ENCODE measurements at regions not wholly inside any gene's neighbourhood (a gene's known extent, or its start where the extent isn't known, plus 50 kb on each side); places are given as distances from the start of the nearest gene placed in this dataset.
"Not testable (repeated sequence)": the region's sequence is repeated elsewhere in the genome, so short reads cannot be mapped to it uniquely, and the experiment has no call there.

DNA sequence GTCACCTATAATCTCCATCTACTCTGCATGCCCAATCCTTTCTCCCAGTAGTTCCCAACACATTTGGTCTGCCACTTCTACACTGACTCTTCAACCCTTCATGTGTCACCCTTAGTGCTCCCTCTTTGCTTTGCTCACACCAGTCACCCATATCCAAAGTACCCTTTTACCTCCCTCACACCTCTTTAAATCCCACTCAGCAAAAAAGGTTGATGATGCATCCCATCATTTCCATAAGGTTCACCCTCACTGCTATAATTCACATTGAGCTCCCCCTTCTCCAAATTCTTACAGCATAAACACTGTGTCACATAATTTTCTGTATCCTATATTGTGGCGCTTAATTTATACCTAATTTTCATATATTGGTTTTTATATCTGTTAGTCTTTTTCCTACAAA, 83.8 kb upstream of the ATP1B1 start:
- DNase-seq: no peak

GRCh38 chr1:169024255-169024654, 82.2 kb upstream of the ATP1B1 start:
- no peak for DNase-seq

DNA sequence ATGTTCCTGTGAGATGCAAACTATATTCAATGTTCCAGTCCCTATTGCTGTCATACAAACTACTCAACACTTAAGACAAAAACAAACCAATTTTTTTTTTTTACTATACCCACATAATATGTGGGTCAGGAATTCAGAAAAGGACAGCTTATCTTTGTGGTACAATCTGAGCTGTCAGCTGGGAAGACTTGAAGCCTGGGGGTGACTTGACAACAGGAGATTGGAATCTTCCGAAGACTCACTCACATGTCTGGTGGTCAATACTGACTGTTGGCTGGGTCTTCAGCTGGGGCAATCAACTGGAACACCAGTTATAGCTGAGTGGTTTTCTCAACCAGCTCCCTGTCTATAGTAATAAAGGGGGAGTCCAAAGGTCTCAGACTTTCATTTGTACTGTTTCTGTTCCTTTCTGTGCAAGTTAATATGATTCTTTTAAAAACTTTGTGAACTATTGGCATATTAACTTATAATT, 81.7 kb upstream of the ATP1B1 start:
- no peak for DNase-seq

DNA sequence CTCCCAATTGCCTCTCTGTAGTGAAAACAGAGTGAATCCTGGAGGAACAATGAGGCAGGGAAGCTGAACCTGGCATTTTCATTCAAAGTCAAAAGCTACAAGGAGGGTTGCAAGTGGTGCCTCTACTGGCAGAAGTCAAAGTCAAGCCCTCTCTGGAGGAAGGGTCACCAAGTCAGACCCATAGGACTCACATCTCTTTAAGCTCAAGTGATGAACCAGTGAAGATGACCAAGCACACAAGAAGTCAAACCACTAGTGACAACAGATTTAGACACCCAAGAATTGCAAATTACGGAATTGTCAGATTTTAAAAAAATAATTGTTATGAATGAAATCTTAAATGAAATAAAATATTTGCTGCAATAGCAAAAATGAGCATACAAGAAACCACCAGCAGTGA, 81.1 kb upstream of the ATP1B1 start:
- no peak for DNase-seq

DNA sequence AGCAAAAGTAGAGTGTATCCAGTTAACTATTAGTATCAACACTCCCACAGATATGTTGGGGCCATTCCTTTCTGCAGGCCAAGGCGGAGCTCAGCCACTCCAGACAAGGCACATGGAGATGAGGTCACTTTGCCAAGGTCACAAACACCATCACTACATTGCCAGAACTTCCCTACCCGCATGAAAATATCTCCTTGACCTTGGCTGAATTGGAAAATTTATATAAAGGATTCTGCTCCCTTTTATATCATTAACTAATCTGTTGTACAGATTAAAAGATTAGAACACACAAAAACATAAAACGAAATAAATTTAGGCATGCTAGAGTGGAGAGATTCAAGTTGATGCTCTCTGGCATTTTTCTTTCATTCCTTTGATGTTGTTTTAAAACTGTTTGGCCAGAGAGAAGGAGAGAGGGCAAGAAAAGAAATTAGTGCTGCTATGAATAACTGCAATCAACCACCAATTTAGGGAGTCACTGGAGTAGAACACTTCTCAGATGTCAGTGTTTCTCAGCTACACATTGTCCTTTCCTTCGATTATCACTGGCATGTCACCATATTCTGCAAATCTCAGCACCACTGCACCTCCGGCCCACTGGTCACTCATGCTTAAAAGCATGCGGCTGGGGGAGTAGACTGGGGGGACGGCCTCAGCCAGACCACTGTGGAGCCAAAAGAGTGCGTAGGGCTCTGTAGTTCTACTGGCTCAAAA, 78.7 kb upstream of the ATP1B1 start:
- no peak for DNase-seq

DNA sequence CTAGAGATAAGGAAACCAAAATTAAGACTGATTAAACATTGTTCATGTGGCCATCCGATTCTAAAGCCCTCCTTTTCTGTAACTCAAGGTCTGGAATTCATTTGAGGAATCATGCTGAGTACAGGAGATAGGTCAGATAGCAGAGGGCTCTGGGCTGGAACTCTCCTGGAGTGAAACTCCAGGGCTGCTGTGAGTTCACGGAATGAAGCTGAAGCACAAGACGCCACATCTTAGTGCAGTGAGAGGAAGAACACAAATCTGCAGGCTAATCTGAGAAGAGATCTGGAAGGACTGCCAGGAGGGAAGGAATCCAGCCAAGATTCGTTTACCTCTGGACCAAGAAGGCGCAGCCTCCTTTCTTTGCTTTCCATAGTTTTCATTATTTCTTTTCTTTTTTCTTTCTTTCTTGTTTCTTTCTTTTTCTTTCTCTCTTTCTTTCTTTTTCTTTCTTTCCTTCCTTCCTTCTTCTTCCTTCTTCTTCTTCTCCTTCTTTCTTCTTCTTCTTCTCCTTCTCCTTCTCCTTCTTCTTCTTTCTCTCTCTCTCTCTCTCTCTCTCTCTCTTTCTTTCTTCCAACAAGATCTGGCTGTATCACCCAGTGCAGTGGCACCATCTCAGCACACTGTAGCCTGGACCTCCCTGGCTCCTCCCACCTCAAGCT, 74.8 kb upstream of the ATP1B1 start:
- no peak for DNase-seq

DNA sequence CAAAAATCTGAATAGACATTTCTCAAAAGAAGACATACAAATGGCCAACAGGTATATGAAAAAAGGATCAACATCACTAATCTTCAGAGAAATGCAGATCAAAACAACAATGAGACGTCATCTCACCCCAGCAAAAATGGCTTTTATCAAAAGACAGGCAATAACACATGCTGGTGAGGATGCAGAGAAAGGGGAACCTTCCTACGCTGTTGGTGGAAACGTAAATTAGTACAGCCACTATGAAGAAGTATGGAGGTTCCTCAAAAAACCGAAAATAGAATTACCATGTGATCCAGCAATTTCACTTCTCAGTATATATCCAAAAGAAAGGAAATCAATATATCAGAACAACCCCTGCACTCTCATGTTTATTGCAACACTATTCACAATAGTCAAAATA, 65.1 kb upstream of the ATP1B1 start:
- DNase-seq: no peak

DNA sequence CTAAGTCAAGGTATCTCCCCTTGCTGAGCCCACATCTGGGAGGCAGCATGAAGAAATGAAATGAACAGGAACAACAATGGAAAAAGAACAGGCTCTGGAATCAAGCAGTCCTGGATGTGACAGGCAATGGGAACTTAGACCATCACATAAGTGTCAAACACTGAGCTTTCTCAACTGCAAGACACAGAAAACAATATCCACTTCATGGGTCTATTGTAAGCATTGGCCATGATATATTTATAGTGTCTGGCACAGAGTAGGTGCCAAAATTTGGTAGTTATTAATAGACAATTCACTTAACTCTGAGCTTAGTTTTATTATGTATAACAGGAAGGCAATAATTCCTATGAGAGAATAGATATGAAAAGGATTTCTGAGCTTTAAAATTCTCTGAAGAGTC, 64.1 kb upstream of the ATP1B1 start:
- DNase-seq: no peak

DNA sequence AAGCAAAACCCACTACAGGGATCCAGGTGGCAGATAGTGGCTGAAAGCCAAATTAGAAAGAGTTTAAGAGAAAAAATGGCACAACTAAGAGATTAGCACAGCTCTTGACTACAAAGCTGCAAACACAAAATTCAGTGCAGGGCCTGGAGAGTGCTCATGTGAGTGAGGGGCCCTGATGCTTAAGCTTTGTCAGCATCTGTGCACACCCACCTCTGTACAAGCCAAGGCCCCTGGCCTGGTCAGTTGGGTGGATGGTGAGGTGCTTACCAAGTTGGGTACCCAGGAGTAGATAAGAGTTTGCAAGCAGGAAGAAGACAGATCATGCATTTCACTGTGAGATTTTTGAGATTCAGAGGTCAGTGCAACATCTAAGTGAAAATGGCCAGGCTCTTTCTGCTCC, 62.7 kb upstream of the ATP1B1 start:
- no peak for DNase-seq

- DNase-seq: peak in 1 of 2 donors; percentile 17
Measured at GRCh38 chr1:169044296-169044695, 62.2 kb upstream of the ATP1B1 start.

GRCh38 chr1:169044971-169045370, 61.5 kb upstream of the ATP1B1 start:
- no peak for DNase-seq

DNA sequence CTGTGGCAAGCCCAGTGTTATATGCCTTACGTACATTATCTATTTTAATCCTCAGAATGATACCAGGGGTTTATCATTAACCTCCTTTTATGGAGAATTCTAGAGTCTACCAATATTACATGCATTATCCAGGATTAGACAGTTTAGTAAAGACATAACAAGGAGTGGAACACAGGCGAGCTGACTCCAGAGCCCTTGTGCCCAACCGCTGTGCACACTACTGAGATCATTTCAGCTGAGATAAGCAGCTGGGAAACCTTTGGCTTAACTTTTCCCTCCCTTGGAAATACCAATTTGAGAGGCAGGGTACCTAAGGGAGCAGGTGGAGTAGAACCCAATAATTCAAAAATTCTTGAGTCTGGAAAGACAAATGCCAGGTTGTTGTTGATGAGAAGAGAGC, 59.8 kb upstream of the ATP1B1 start:
- DNase-seq: no peak

GRCh38 chr1:169047074-169047473, 59.4 kb upstream of the ATP1B1 start:
- no peak for DNase-seq

GRCh38 chr1:169048043-169048442, 58.4 kb upstream of the ATP1B1 start:
- DNase-seq: no peak

DNA sequence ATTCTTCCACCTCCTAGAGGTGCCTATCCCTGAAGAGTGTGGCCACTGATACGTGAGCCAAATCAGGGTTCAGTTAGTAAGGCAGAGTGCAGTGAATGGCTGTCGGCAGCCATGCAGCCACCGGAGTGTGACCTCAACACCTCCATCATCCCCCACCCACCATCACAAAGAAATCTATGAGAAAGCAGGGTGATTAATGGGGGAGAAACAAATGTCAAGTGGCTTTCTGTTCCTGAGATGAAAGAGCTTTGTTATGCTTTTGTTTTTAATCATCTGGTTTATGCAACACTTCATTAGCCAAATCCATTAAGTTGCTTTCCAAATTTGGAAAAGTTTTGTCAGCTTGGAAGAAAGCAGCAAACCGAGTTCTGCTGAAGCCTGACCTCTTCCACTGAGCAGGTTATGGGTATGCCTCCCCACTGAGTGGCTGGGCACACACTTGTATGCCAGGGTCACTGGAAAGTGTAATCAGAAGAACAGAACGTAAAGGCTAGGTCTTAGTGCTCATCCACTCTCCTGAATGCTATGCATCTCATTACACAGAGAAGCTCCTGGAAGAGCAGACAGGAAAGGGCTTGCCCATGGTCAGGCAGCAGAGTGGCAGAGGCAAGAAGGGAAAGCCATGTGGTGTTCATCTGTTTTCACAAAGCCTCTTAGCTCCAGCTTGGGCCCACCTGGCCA, 57.1 kb upstream of the ATP1B1 start:
- peak; percentile 38 to 49 for DNase-seq

GRCh38 chr1:169051171-169051570, 55.3 kb upstream of the ATP1B1 start:
- DNase-seq: no peak

DNA sequence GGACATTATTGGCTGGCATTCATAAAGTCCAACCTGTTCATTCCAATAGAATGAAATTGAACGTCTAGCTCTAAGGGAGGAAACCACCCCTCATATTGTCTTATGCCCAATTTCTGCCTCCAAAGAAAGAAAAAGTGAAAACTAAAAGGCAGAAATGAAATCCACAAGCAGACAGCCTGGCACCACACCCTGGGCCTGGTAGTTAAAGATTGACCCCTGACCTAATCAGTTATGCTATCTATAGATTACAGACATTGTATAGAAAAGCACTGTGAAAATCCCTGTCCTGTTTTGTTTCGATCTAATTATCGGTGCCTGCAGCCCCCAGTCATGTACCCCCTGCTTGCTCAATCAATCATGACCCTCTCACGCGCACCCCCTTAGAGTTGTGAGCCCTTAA, 54.3 kb upstream of the ATP1B1 start:
- DNase-seq: not testable (repeated sequence)

DNA sequence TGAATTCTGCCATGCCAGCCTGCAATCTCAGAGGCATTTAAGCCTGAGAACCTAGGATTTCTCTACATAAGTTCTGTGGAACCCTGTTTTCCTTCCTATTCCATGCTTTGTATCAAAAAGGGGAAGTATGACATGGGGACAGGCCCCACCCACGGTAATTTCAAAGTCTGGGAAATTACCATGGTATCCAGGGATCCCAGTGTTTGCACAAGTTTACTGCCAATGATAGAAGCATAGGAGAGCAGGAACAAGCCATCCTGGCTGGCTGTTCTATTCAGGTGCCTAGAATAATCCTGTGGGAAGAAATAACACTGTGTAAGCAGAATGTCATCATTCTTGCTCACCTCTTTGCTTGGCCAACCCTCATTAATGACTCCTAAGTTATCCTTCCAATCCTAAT, 53.8 kb upstream of the ATP1B1 start:
- no peak for DNase-seq

GRCh38 chr1:169053196-169053595, 53.3 kb upstream of the ATP1B1 start:
- no peak for DNase-seq

Measured in stimulated activated CD4-positive, alpha-beta T cell treated with anti-CD3 and anti-CD28 coated beads, Interleukin-2, amount 100 ng/mL, for 24 hours (primary cell).